ENCODE measurements at regions not wholly inside any gene's neighbourhood (a gene's known extent, or its start where the extent isn't known, plus 50 kb on each side); places are given as distances from the start of the nearest gene placed in this dataset.
"Not testable (repeated sequence)": the region's sequence is repeated elsewhere in the genome, so short reads cannot be mapped to it uniquely, and the experiment has no call there.

- TF ChIP-seq, protein P1, sequence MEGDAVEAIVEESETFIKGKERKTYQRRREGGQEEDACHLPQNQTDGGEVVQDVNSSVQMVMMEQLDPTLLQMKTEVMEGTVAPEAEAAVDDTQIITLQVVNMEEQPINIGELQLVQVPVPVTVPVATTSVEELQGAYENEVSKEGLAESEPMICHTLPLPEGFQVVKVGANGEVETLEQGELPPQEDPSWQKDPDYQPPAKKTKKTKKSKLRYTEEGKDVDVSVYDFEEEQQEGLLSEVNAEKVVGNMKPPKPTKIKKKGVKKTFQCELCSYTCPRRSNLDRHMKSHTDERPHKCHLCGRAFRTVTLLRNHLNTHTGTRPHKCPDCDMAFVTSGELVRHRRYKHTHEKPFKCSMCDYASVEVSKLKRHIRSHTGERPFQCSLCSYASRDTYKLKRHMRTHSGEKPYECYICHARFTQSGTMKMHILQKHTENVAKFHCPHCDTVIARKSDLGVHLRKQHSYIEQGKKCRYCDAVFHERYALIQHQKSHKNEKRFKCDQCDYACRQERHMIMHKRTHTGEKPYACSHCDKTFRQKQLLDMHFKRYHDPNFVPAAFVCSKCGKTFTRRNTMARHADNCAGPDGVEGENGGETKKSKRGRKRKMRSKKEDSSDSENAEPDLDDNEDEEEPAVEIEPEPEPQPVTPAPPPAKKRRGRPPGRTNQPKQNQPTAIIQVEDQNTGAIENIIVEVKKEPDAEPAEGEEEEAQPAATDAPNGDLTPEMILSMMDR (IDR thresholded peaks at IDR 0.05; ENCODE audit: low read depth, low read length), result no peak
- no peak for DNase-seq (ENCODE audit: extremely low read depth, low read depth)
Observed at GRCh38 chr2:34784701-34785100, 1185.6 kb upstream of the FAM98A start.

DNA sequence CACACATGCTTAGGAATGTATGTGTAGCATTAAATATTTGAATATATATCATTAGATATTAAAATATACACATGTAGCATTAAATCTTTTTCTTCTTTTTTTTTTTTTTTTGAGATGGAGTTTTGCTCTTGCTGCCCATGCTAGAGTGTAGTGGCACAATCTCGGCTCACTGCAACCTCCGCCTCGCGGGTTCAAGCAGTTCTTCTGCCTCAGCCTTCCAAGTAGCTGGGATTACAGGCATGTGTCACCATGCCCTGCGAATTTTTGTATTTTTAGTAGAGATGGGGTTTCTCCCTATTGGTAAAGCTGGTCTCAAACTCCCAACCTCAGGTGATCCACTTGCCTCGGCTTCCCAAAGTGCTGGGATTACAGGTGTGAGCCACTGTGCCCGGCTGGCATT, 1151.6 kb upstream of the FAM98A start:
- DNase-seq (ENCODE audit: extremely low read depth, low read depth), result not testable (repeated sequence)

GRCh38 chr2:34747643-34748042, 1148.5 kb upstream of the FAM98A start:
- DNase-seq (ENCODE audit: extremely low read depth, low read depth), result no peak
- TF ChIP-seq, protein P1 (IDR thresholded peaks at IDR 0.05; ENCODE audit: low read depth, low read length), result no peak

DNA sequence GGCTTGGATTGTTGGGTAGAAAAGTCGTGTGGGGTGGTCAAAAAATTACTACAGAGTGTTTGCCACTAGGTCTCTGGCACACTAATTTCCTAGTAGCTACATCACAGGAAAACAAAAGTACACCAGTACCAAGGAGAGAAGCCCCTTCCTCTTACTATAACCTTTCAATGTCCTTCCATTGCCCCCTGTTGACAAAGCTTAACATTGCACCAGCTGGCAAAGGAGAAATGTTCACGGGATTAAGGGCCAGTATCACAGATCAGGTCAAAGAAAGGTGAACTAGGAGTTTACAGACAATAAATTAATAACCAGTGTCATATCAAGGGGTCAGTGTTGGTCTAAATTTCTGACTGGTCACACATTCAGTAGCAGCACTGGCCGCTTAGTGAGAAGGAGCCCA, 1139.6 kb upstream of the FAM98A start:
- TF ChIP-seq, protein P1 (IDR thresholded peaks at IDR 0.05; ENCODE audit: low read depth, low read length), result no peak
- DNase-seq (ENCODE audit: extremely low read depth, low read depth), result no peak

- DNase-seq (ENCODE audit: extremely low read depth, low read depth), result no peak
- TF ChIP-seq, protein P1 (IDR thresholded peaks at IDR 0.05; ENCODE audit: low read depth, low read length), result no peak
Observed at GRCh38 chr2:34737146-34737545, 1138.0 kb upstream of the FAM98A start.

DNA sequence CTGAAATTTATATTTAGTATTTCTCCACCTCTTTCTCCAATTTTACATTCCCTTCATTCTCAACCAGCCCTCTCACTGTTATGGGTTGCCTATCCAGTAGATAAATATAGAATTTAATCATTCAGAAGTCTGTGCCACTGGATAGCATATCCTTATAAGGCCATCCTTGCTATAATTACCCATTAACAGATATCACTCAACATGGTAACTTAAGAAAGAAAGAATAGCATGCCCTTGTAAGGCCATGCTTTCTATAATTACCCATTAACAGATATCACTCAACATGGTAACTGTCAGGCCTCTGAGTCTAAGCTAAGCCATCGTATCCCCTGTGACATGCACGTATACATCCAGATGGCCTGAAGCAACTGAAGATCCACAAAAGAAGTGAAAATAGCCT, 1137.4 kb upstream of the FAM98A start:
- no peak for DNase-seq (ENCODE audit: extremely low read depth, low read depth)
- TF ChIP-seq, protein P1 (IDR thresholded peaks at IDR 0.05; ENCODE audit: low read depth, low read length), result no peak

GRCh38 chr2:34734662-34735061, 1135.6 kb upstream of the FAM98A start:
- TF ChIP-seq, protein P1 (IDR thresholded peaks at IDR 0.05; ENCODE audit: low read depth, low read length), result no peak
- DNase-seq (ENCODE audit: extremely low read depth, low read depth), result no peak

- no peak for DNase-seq (ENCODE audit: extremely low read depth, low read depth)
- TF ChIP-seq, protein P1 (IDR thresholded peaks at IDR 0.05; ENCODE audit: low read depth, low read length), result no peak
Observed at GRCh38 chr2:34734042-34734441, 1134.9 kb upstream of the FAM98A start.
